COLO829 (cell line): ENCODE measurements at regions not wholly inside any gene's neighbourhood (a gene's known extent, or its start where the extent isn't known, plus 50 kb on each side); places are given as distances from the start of the nearest gene placed in this dataset.
"Not testable (repeated sequence)": the region's sequence is repeated elsewhere in the genome, so short reads cannot be mapped to it uniquely, and the experiment has no call there.

Source experiments
- DNase-seq: peaks from one replicate; pipeline ENCODE4 v3.0.0; 2012; ENCODE audit warnings: low spot score

GRCh38 chr21:32940079-32941014, 85.4 kb upstream of the OLIG2 start:
- DNase-seq = peak; percentile 42

DNA sequence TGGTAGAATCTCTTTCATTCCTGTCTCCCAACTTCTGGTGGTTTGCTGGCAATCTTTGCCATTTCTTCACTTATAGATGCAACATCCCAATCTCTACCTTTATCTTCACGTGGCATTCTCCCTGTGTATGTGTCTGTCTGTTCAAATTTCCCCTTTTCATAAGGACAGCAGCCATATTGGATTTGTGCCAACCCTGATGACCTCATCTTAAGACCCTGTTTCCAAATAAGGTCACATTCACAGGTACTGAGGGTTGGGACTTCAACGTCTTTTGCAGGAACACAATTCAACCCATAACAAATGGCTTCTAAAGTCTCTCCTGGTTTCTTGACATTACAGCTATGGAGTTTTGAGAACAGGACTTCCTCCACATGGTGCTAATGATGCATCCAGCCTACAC, 84.5 kb upstream of the OLIG2 start:
- no peak for DNase-seq

GRCh38 chr21:32946654-32947053, 79.1 kb upstream of the OLIG2 start:
- no peak for DNase-seq

DNA sequence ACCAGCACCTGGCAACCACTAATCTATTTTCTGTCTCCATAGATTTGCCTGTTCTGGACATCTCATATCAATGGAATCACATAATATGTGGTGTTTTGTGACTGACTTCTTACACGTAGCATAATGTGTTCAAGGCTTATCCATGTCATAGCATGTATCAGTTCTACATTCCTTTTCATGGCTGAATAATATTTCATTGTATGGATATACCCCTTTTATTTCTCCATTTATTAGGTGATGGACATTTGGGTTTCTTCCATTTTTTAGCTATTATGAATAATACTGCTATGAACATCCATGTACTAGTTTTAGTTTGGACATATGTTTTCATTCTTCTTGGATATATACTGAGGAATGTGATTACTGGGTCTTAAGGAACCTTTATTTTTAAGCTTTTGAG, 78.0 kb upstream of the OLIG2 start:
- no peak for DNase-seq

DNA sequence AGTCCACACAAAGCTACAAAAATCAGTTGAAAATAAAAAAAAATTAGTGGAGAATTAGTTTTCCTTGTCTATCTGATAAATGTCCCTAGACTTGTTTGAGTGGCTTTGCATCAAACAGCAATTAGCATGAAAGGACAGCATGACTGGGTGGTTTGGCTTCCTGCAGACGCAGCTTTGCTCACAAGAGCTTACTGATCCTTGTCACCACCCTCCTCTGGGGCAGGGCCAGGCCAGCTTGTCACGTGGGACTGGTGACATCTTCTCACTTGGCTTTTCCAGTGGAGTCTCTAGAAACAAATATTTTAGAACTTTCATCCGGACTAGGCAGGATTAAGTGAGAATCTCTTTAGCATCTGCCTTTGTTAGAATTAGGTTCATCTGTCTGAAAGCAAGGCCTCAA, 76.0 kb upstream of the OLIG2 start:
- DNase-seq = no peak

GRCh38 chr21:32951041-32951440, 74.7 kb upstream of the OLIG2 start:
- DNase-seq = no peak

DNA sequence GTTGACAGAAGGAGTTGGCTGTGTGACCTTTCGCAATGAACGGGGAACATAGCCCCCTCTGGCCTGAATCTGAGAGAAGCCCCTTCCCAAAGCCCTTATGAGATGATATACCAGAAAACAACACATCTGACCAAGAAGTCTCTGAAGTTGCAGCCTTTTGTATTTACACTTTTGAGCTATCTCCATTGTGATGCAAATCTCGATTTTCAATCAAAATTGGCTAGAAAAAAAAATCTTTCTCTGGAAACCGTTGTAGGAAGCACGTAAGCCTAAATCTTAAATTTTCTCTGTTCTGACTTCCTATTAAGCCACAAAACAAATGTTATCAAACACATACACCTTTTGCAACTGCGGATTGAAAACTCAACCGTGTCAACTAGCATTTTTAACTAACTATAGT, 71.4 kb upstream of the OLIG2 start:
- no peak for DNase-seq

DNA sequence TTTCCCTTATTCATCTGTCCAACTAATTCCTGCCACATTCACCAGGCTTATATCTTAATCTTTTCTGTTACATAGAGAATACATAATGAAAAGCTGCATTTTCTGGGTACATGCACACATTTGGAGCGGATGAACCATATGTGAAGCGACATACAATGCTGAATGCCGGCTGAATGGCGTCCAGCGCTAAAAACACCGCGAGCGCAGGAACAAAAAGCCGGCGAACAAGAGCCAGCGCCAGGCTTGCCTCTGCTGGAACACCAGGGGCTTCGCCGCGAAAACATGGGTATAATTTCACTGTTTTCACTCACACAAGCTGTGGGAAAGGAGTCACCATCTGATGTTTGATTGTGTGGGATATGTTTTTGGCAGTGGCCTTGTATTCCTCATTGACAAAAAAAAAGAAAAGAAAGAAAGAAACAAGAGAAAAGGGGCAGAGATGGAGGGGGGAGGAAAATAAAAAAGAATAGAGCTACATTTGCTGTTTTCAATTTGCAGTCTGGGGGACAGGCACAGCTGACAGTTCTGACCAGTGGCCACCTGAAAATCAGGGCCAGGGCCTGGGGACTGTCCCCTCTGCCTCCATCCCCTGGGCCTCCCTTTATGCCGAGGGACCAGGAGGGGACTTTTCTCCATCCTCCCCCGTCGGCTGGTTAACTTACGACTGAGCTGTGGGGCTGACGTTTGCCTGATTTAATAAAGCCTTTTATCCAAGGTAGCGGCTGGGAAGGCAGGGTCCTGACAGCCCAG, 70.2 kb upstream of the OLIG2 start:
- DNase-seq = no peak

DNA sequence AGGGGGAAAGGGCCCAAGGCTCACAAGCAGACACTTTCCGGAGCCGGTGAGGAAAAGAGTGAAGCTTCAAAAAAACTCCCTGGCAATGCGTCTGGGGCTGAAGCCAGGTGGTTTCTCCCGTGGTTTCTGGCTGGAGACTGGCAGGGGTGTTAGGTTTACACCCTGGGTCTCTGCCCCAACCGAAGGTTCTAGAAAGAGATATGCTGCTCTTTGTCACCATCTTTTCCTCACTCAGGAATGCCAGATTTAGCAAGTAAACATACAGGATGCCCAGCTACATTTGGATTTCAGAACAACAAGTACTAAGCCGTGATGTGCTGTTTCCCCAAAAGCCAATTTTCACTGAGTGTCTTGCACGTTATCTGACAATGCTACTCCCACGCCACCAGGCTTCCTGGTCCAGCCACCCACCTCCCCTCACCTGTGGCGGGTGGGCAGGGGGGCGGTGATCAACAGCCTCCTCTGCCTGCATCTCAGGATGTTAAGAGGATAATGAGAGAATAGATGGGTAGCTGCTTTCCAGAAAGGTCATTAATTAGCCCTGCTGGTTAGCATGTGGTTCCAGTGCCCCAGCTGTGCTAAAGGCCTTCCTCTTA, 69.6 kb upstream of the OLIG2 start:
- DNase-seq = no peak

DNA sequence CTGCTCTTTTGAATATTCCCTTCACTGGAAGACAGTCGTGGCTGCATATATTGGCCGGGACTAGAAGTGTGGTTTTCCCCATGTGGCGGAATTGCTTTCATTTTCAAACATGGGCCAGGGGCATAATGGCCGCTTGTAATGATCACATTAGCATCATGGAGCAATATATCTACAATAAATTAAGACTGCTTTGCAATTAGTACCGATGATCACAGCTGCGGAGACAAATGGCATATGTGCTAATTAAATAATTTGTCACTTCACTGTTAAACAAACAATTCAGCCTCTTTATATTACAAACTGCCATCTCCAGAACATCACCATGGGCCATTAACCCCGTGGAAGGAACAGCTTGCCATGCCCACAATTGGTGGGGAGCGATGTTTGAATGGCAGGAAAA, 68.2 kb upstream of the OLIG2 start:
- DNase-seq = no peak

GRCh38 chr21:32958288-32959002, 67.3 kb upstream of the OLIG2 start:
- no peak for DNase-seq

- DNase-seq = no peak
Observed at GRCh38 chr21:32962268-32962667, 63.5 kb upstream of the OLIG2 start.

GRCh38 chr21:32965129-32965680, 60.5 kb upstream of the OLIG2 start:
- DNase-seq = no peak

DNA sequence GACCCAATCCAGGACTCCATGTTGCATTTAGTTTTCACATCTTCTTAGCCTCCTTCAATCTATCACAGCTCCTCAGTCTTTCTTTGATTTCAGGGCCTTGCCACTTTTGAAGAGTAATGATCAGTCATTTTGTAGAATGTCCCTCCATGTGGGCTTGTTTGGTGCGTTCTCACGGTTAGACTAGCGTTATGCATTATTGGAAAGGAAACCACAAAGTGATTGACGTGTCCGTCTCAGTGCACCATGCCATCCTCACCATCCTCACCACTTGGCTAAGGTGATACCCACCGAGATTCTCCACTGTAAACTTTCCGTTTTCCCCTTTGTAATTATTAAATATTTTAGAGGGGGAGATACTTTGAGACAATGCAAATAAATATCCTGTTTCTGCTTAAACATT, 59.6 kb upstream of the OLIG2 start:
- DNase-seq = no peak

GRCh38 chr21:32968103-32968502, 57.6 kb upstream of the OLIG2 start:
- not testable (repeated sequence) for DNase-seq

GRCh38 chr21:32974653-32975052, 51.1 kb upstream of the OLIG2 start:
- no peak for DNase-seq

- no peak for DNase-seq
Observed at GRCh38 chr21:32975811-32976431, 49.8 kb upstream of the OLIG2 start.
